ENCODE measurements at regions not wholly inside any gene's neighbourhood (a gene's known extent, or its start where the extent isn't known, plus 50 kb on each side); places are given as distances from the start of the nearest gene placed in this dataset.

GRCh38 chr3:86723433-86723832, 267.5 kb downstream of the VGLL3 start:
- H2BK15ac ChIP-seq (ENCODE audit: low read depth, low read length) = no peak overlapping the region
- dilution Hi-C loops (cut with HindIII; ENCODE audit: low sequenced_read_pairs, unreplicated experiment) = no loop called here
- DNase-seq = no peak
- no peaks in the 10 kb centered on the region for H4K20me1 ChIP-seq (ENCODE audit: insufficient read depth, low read length)
- H3K9me3 ChIP-seq (ENCODE audit: control insufficient read depth, insufficient read depth, low read length) = no peaks in the 10 kb centered on the region
- no peaks in the 10 kb centered on the region for H3K36me3 ChIP-seq (ENCODE audit: control insufficient read depth, insufficient read depth, low read length)
- CTCF ChIA-PET = no interaction called here
- H3K27me3 ChIP-seq (ENCODE audit: control insufficient read depth, insufficient read depth, low read length) = no peaks in the 10 kb centered on the region
- H2BK120ac ChIP-seq (ENCODE audit: low read depth, low read length) = no peak overlapping the region
- ATAC-seq (ENCODE audit: low read depth) = no peak
- no peak overlapping the region for H4K8ac ChIP-seq (ENCODE audit: low read depth in 2 of 2, low read length in 2 of 2)
- H3K14ac ChIP-seq (replicated peaks; ENCODE audit: low read depth, low read length) = no peak overlapping the region
- no peak overlapping the region for H3K18ac ChIP-seq (ENCODE audit: low read depth, low read length)
- no peak overlapping the region for H3K4me3 ChIP-seq (ENCODE audit: insufficient read depth, low read depth, low read length)
- no peak overlapping the region for H3K56ac ChIP-seq (ENCODE audit: extremely low read depth, insufficient read depth, low read length)
- intact Hi-C loops (cut with micrococcal nuclease) = no loop called here
- no peak overlapping the region for H3K27ac ChIP-seq (ENCODE audit: insufficient read depth, low read length)
- no peak overlapping the region for H3K4me2 ChIP-seq (ENCODE audit: low read depth, low read length)
- H4K91ac ChIP-seq (ENCODE audit: insufficient read depth, low read depth, low read length) = no peak overlapping the region
- no peak overlapping the region for H2AFZ ChIP-seq (replicated peaks; ENCODE audit: low read length, poor library complexity)
- H3K4me1 ChIP-seq (ENCODE audit: control insufficient read depth, insufficient read depth, low read length) = no peaks in the 10 kb centered on the region
- no peak overlapping the region for H2BK5ac ChIP-seq (ENCODE audit: low read depth, low read length, poor library complexity, severe bottlenecking)
- H4K5ac ChIP-seq (ENCODE audit: low read depth, low read length) = no peak overlapping the region
- H2AK5ac ChIP-seq (ENCODE audit: low read depth, low read length) = no peak overlapping the region
- H2BK20ac ChIP-seq (ENCODE audit: low read depth, low read length) = no peak overlapping the region
- TF ChIP-seq FOS (IDR thresholded peaks at IDR 0.05; ENCODE audit: low read depth, low read length) (no peak), NFE2L2 (IDR thresholded peaks at IDR 0.05; ENCODE audit: low read depth, low read length) (no peak), RAD21 (IDR thresholded peaks at IDR 0.05; ENCODE audit: low read length) (no peak), POLR2A (IDR thresholded peaks at IDR 0.05; ENCODE audit: low read depth, low read length) (no peak)
- no peaks in the 10 kb centered on the region for H3K79me1 ChIP-seq (ENCODE audit: low read depth in 1 of 2, low read length in 2 of 2)
- no peak overlapping the region for H2AK9ac ChIP-seq (replicated peaks; ENCODE audit: low read depth, low read length, poor library complexity)
- no peaks in the 10 kb centered on the region for H3K9me1 ChIP-seq (ENCODE audit: insufficient read depth, low read length)
- POLR2A ChIA-PET (ENCODE audit: unreplicated experiment) = no interaction called here
- in situ Hi-C loops (cut with MboI; ENCODE audit: low sequenced_read_pairs) = no loop called here
- BruUV-seq (replicated peaks) = no TSS peak
- no peak overlapping the region for H3K9ac ChIP-seq (ENCODE audit: low read depth, low read length)
- no peak overlapping the region for H3K4ac ChIP-seq (ENCODE audit: low read depth, low read length)
- H3K23ac ChIP-seq (ENCODE audit: low read depth, low read length) = no peak overlapping the region
